ENCODE measurements at regions not wholly inside any gene's neighbourhood (a gene's known extent, or its start where the extent isn't known, plus 50 kb on each side); places are given as distances from the start of the nearest gene placed in this dataset.

DNA sequence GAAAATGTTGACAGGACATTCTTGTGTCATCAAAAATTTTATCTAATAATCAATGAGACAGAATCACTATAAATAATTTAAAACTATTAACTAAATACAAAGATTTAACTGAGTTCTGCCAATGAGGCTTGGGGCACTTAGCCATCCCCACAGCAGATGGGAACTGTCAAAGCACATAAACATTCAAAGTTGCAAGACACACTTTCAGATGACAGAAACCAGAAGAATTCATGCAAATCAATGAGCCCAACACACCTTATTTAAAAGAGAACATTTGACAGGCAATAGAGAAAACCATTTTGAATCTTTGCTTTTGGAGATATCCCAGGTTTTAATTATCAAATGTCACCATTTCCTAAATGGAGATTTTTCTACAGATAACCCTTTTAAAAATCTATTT lies 566.2 kb downstream of the IRS1 start:
- Histone ChIP-seq H3K9ac (ENCODE audit: low read depth, low read length) (no peak overlapping the region), H3K4me2 (ENCODE audit: insufficient read depth, low read length) (no peak overlapping the region), H3K4me3 (ENCODE audit: low read depth in 1 of 2, low read length in 2 of 2) (no peak overlapping the region), H2AFZ (ENCODE audit: low read depth, low read length) (no peak overlapping the region), H3K27me3 (ENCODE audit: insufficient read depth, low read length, poor library complexity) (no peaks in the 10 kb centered on the region), H4K20me1 (ENCODE audit: insufficient read depth, low read length) (no peaks in the 10 kb centered on the region), H3K27ac (ENCODE audit: low read length) (no peak overlapping the region), H3K9me3 (ENCODE audit: insufficient read depth, low read length, severe bottlenecking) (no peaks in the 10 kb centered on the region), H3K79me2 (ENCODE audit: insufficient read depth, low read length) (no peaks in the 10 kb centered on the region), H3K36me3 (ENCODE audit: insufficient read depth, low read length) (no peaks in the 10 kb centered on the region), H3K4me1 (ENCODE audit: insufficient read depth, low read length) (no peaks in the 10 kb centered on the region)
- no peak for TF ChIP-seq EZH2 (IDR thresholded peaks at IDR 0.05; ENCODE audit: borderline replicate concordance, low read depth, low read length, severe bottlenecking)
- TF ChIP-seq, protein P1, sequence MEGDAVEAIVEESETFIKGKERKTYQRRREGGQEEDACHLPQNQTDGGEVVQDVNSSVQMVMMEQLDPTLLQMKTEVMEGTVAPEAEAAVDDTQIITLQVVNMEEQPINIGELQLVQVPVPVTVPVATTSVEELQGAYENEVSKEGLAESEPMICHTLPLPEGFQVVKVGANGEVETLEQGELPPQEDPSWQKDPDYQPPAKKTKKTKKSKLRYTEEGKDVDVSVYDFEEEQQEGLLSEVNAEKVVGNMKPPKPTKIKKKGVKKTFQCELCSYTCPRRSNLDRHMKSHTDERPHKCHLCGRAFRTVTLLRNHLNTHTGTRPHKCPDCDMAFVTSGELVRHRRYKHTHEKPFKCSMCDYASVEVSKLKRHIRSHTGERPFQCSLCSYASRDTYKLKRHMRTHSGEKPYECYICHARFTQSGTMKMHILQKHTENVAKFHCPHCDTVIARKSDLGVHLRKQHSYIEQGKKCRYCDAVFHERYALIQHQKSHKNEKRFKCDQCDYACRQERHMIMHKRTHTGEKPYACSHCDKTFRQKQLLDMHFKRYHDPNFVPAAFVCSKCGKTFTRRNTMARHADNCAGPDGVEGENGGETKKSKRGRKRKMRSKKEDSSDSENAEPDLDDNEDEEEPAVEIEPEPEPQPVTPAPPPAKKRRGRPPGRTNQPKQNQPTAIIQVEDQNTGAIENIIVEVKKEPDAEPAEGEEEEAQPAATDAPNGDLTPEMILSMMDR (IDR thresholded peaks at IDR 0.05; ENCODE audit: borderline replicate concordance, extremely low read depth, low read length, poor library complexity, severe bottlenecking) = no peak
- DNase-seq = no peak
- no peak for ATAC-seq (ENCODE audit: insufficient read depth, low read depth)

DNA sequence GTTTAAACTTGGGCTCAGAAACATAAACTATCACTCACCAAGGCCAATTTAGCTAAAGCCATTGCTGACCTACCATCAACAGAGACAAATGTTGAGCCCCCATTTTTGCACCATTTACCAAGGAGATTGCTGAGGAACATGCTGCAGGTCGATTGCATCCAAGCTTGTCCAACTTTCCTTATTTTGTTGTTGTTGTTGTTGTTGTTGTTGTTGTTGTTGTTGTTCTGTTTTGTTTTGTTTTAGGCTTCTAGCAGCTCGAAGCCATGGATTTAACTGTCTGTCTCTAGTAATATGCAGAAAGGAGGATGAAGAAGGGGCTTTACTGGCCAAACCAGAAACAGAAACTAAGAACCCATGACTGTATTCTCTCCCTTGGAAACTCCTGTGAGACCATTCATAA lies 571.5 kb downstream of the IRS1 start:
- Histone ChIP-seq H3K79me2 (ENCODE audit: insufficient read depth, low read length) (no peaks in the 10 kb centered on the region), H3K9ac (ENCODE audit: low read depth, low read length) (no peak overlapping the region), H3K4me1 (ENCODE audit: insufficient read depth, low read length) (no peaks in the 10 kb centered on the region), H3K4me2 (ENCODE audit: insufficient read depth, low read length) (no peak overlapping the region), H3K27ac (ENCODE audit: low read length) (no peak overlapping the region), H3K36me3 (ENCODE audit: insufficient read depth, low read length) (no peaks in the 10 kb centered on the region), H3K9me3 (ENCODE audit: insufficient read depth, low read length, severe bottlenecking) (no peaks in the 10 kb centered on the region), H3K27me3 (ENCODE audit: insufficient read depth, low read length, poor library complexity) (no peaks in the 10 kb centered on the region), H2AFZ (ENCODE audit: low read depth, low read length) (no peak overlapping the region), H3K4me3 (ENCODE audit: low read depth in 1 of 2, low read length in 2 of 2) (no peak overlapping the region), H4K20me1 (ENCODE audit: insufficient read depth, low read length) (no peaks in the 10 kb centered on the region)
- TF ChIP-seq EZH2 (IDR thresholded peaks at IDR 0.05; ENCODE audit: borderline replicate concordance, low read depth, low read length, severe bottlenecking) = no peak
- TF ChIP-seq, protein P1 (IDR thresholded peaks at IDR 0.05; ENCODE audit: borderline replicate concordance, extremely low read depth, low read length, poor library complexity, severe bottlenecking) = no peak
- DNase-seq (no peak), ATAC-seq (ENCODE audit: insufficient read depth, low read depth) (no peak)

DNA sequence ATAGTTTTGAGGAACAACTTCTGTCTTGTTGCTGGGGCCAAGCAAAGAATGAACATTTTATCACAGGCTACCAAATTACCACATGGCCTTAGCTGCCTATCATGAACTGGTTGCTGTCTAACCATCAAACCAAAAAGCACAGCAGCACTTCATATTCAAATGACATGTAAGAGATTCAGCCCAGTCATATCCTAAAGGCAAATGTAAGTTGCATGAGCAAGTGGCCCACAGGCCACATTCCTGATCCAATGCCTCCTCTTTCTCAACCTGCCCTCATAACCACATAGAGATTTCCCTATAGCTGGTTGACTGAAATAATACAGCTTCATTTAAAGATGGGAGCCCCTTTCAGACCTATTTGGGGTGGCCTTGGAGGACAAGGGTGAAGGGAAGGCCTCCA lies 572.3 kb downstream of the IRS1 start:
- Histone ChIP-seq H3K4me3 (ENCODE audit: low read depth in 1 of 2, low read length in 2 of 2) (no peak overlapping the region), H3K79me2 (ENCODE audit: insufficient read depth, low read length) (no peaks in the 10 kb centered on the region), H3K4me2 (ENCODE audit: insufficient read depth, low read length) (no peak overlapping the region), H3K9ac (ENCODE audit: low read depth, low read length) (no peak overlapping the region), H3K27me3 (ENCODE audit: insufficient read depth, low read length, poor library complexity) (no peaks in the 10 kb centered on the region), H3K4me1 (ENCODE audit: insufficient read depth, low read length) (no peaks in the 10 kb centered on the region), H3K27ac (ENCODE audit: low read length) (no peak overlapping the region), H3K36me3 (ENCODE audit: insufficient read depth, low read length) (no peaks in the 10 kb centered on the region), H4K20me1 (ENCODE audit: insufficient read depth, low read length) (no peaks in the 10 kb centered on the region), H3K9me3 (ENCODE audit: insufficient read depth, low read length, severe bottlenecking) (no peaks in the 10 kb centered on the region), H2AFZ (ENCODE audit: low read depth, low read length) (no peak overlapping the region)
- no peak for DNase-seq
- ATAC-seq (ENCODE audit: insufficient read depth, low read depth) = no peak
- no peak for TF ChIP-seq EZH2 (IDR thresholded peaks at IDR 0.05; ENCODE audit: borderline replicate concordance, low read depth, low read length, severe bottlenecking)
- TF ChIP-seq, protein P1 (IDR thresholded peaks at IDR 0.05; ENCODE audit: borderline replicate concordance, extremely low read depth, low read length, poor library complexity, severe bottlenecking) = no peak

DNA sequence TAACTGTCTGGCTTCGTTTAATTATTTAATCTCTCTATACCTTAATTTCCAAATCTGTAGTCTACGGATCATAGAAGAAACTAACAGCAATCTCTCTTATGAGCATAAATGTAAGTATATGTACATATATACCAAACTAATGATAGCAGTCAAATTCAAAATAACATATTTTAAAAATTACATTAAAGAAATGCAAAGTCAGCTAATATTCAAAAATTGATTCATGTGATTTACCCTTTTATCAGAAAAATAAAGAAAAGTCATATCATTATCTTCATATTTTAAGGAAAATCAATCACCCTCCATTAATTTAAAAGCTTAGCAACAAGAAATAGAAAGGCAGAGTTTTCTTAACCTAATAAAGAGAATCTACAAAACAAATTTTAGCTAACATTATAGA lies 575.9 kb downstream of the IRS1 start:
- Histone ChIP-seq H3K27ac (ENCODE audit: low read length) (no peak overlapping the region), H3K9me3 (ENCODE audit: insufficient read depth, low read length, severe bottlenecking) (no peaks in the 10 kb centered on the region), H3K4me2 (ENCODE audit: insufficient read depth, low read length) (no peak overlapping the region), H3K27me3 (ENCODE audit: insufficient read depth, low read length, poor library complexity) (no peaks in the 10 kb centered on the region), H3K79me2 (ENCODE audit: insufficient read depth, low read length) (no peaks in the 10 kb centered on the region), H4K20me1 (ENCODE audit: insufficient read depth, low read length) (no peaks in the 10 kb centered on the region), H2AFZ (ENCODE audit: low read depth, low read length) (no peak overlapping the region), H3K4me3 (ENCODE audit: low read depth in 1 of 2, low read length in 2 of 2) (no peak overlapping the region), H3K9ac (ENCODE audit: low read depth, low read length) (no peak overlapping the region), H3K36me3 (ENCODE audit: insufficient read depth, low read length) (no peaks in the 10 kb centered on the region), H3K4me1 (ENCODE audit: insufficient read depth, low read length) (no peaks in the 10 kb centered on the region)
- no peak for DNase-seq
- no peak for ATAC-seq (ENCODE audit: insufficient read depth, low read depth)
- TF ChIP-seq, protein P1 (IDR thresholded peaks at IDR 0.05; ENCODE audit: borderline replicate concordance, extremely low read depth, low read length, poor library complexity, severe bottlenecking) = no peak
- no peak for TF ChIP-seq EZH2 (IDR thresholded peaks at IDR 0.05; ENCODE audit: borderline replicate concordance, low read depth, low read length, severe bottlenecking)
